ENCODE measurements at regions not wholly inside any gene's neighbourhood (a gene's known extent, or its start where the extent isn't known, plus 50 kb on each side); places are given as distances from the start of the nearest gene placed in this dataset.
"Not testable (repeated sequence)": the region's sequence is repeated elsewhere in the genome, so short reads cannot be mapped to it uniquely, and the experiment has no call there.

DNA sequence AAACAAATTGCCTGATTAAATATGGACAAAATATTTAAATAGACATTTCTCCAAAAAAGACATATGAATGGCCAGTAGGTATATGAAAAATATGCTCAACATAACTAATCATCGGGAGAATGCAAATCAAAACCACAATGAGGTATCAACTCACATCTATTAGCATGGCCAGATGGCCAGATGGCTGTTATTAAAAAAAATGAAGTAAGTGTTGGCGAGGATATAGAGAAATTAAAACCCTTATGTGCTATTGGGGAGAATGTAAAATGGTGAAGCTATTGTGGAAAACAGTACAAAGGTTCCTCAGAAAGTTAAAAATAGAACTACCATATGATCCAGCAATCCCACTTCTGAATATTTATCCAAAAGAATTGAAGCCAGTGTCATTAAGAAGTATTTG is 272.3 kb upstream of the ZNF804A start:
- Mint-ChIP-seq H3K4me3 (no peak overlapping the region), H3K27me3 (no peaks in the 10 kb centered on the region), H3K36me3 (no peaks in the 10 kb centered on the region), H3K27ac (no peak overlapping the region), H3K4me1 (ENCODE audit: unreplicated experiment) (no peaks in the 10 kb centered on the region), H3K9me3 (no peaks in the 10 kb centered on the region)
- TF ChIP-seq CTCF (conservative IDR thresholded peaks at IDR 0.05): no peak
- DNase-seq (ENCODE audit: extremely low spot score, unreplicated experiment): no peak

GRCh38 chr2:184327805-184328204 is 270.5 kb upstream of the ZNF804A start:
- not testable (repeated sequence) for H3K9me3 Mint-ChIP-seq; H3K27me3 Mint-ChIP-seq; DNase-seq (ENCODE audit: extremely low spot score, unreplicated experiment); H3K36me3 Mint-ChIP-seq; H3K4me1 Mint-ChIP-seq (ENCODE audit: unreplicated experiment); H3K27ac Mint-ChIP-seq; H3K4me3 Mint-ChIP-seq

DNA sequence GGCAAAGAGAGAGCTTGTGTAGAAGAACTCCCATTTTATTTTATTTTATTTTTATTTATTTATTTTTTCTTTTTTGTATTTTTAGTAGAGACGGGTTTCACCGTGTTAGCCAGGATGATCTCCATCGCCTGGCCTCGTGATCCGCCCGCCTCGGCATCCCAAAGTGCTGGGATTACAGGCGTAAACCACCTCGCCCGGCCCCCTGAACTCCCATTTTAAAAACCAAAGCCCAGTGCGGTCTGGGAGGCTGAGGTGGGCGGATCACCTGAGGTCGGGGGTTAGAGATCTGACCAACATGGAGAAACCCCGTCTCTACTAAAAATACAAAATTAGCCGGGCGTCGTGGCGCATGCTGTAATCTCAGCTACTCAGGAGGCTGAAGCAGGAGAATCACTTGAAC is 267.8 kb upstream of the ZNF804A start:
- not testable (repeated sequence) for H3K36me3 Mint-ChIP-seq; H3K4me1 Mint-ChIP-seq (ENCODE audit: unreplicated experiment); H3K27ac Mint-ChIP-seq; H3K27me3 Mint-ChIP-seq; H3K9me3 Mint-ChIP-seq; H3K4me3 Mint-ChIP-seq; DNase-seq (ENCODE audit: extremely low spot score, unreplicated experiment)

GRCh38 chr2:184336688-184337087 is 261.6 kb upstream of the ZNF804A start:
- no peaks in the 10 kb centered on the region for H3K4me1 Mint-ChIP-seq (ENCODE audit: unreplicated experiment)
- DNase-seq (ENCODE audit: extremely low spot score, unreplicated experiment): no peak
- no peaks in the 10 kb centered on the region for H3K9me3 Mint-ChIP-seq
- H3K27ac Mint-ChIP-seq: no peak overlapping the region
- peaks cover 8% of the 10 kb centered on the region for H3K27me3 Mint-ChIP-seq
- TF ChIP-seq CTCF (conservative IDR thresholded peaks at IDR 0.05): no peak
- H3K4me3 Mint-ChIP-seq: no peak overlapping the region
- no peaks in the 10 kb centered on the region for H3K36me3 Mint-ChIP-seq

DNA sequence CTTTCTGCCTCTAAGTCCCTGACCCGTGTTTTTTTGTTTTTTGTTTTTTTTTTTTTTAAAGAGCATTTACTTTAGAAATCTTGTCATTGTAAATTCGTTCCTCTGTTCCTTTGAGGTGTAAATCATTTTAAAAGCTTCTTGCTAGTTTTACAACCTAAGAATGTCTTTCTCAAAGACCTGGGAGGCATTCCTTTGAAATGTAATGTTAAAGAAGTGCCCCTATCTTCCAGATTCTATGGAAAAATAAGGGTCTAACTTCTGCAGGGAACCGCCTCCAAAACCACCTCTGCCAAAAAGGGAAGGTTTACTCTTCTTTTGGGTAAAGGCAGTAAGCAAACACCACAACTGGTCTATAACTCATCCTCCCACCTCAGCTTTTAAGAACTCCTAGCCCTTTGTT is 259.6 kb upstream of the ZNF804A start:
- no peak for DNase-seq (ENCODE audit: extremely low spot score, unreplicated experiment)
- Mint-ChIP-seq H3K9me3 (no peaks in the 10 kb centered on the region), H3K36me3 (no peaks in the 10 kb centered on the region), H3K4me3 (no peak overlapping the region), H3K27me3 (peaks cover 8% of the 10 kb centered on the region), H3K27ac (no peak overlapping the region), H3K4me1 (ENCODE audit: unreplicated experiment) (no peaks in the 10 kb centered on the region)
- TF ChIP-seq CTCF (conservative IDR thresholded peaks at IDR 0.05): no peak

DNA sequence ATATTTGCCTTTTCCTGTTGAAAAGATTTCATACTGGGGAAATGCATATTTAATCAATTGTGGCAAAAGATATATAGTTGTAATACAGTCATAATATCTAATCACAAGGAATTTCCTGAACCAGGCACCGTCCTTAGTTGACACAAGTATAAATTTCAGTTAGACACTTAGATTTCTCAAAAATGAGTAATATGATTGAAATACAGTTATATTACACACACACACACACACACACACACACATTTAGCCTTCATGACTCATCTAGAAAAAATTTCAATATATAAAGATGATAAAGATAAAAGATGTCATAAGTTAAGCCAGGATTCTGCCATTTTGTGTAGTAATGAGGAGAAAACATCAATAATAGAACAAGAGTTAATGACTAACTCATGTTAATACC is 258.4 kb upstream of the ZNF804A start:
- no peak for DNase-seq (ENCODE audit: extremely low spot score, unreplicated experiment)
- Mint-ChIP-seq H3K4me3 (no peak overlapping the region), H3K36me3 (no peaks in the 10 kb centered on the region), H3K4me1 (ENCODE audit: unreplicated experiment) (no peaks in the 10 kb centered on the region), H3K27me3 (peaks cover 8% of the 10 kb centered on the region), H3K9me3 (no peaks in the 10 kb centered on the region), H3K27ac (no peak overlapping the region)
- no peak for TF ChIP-seq CTCF (conservative IDR thresholded peaks at IDR 0.05)

GRCh38 chr2:184346338-184346862 is 251.9 kb upstream of the ZNF804A start:
- Mint-ChIP-seq H3K4me3 (no peak overlapping the region), H3K27me3 (no peaks in the 10 kb centered on the region), H3K4me1 (ENCODE audit: unreplicated experiment) (no peaks in the 10 kb centered on the region), H3K27ac (no peak overlapping the region), H3K36me3 (no peaks in the 10 kb centered on the region), H3K9me3 (no peaks in the 10 kb centered on the region)
- TF ChIP-seq CTCF (conservative IDR thresholded peaks at IDR 0.05): no peak
- no peak for DNase-seq (ENCODE audit: extremely low spot score, unreplicated experiment)

Measured in type B pancreatic cell (in vitro differentiated cells).